Coronary artery (tissue), 2 donors: ENCODE measurements at regions not wholly inside any gene's neighbourhood (a gene's known extent, or its start where the extent isn't known, plus 50 kb on each side); places are given as distances from the start of the nearest gene placed in this dataset.
"Not testable (repeated sequence)": the region's sequence is repeated elsewhere in the genome, so short reads cannot be mapped to it uniquely, and the experiment has no call there.

Source experiments
- DNase-seq: peaks from one replicate; pipeline ENCODE4 v3.0.0-alpha.2; 2017; ENCODE audit warnings: low spot score
- H3K27ac ChIP-seq, 2 donors: fragments of 200-600 bp; sonication (generic); one replicate each; pipeline ENCODE4 v1.5.1; 2016 to 2019
- H3K4me3 ChIP-seq: fragments of 200-600 bp; sonication (generic); 2 replicates; pipeline ENCODE4 v1.5.1; 2016; ENCODE audit warnings: mild to moderate bottlenecking, moderate library complexity
- CTCF ChIP-seq: fragments of 200-600 bp; sonication (generic); IDR thresholded peaks from one replicate; pipeline ENCODE4 v1.5.1; 2019; ENCODE audit warnings: antibody characterized with exemption

- no peak for DNase-seq
- TF ChIP-seq CTCF: no peak
- H3K27ac ChIP-seq: no peak overlapping the region
- H3K4me3 ChIP-seq: no peak overlapping the region
These were observed 144.1 kb upstream of the PRICKLE2 start for GRCh38 chr3:64369390-64369789.

GRCh38 chr3:64368257-64369020 lies 143.2 kb upstream of the PRICKLE2 start:
- H3K4me3 ChIP-seq: no peak overlapping the region
- no peak for DNase-seq
- no peak for TF ChIP-seq CTCF
- no peak overlapping the region for H3K27ac ChIP-seq

GRCh38 chr3:64365877-64366276 lies 140.6 kb upstream of the PRICKLE2 start:
- no peak for TF ChIP-seq CTCF
- no peak for DNase-seq

GRCh38 chr3:64363842-64364241 lies 138.6 kb upstream of the PRICKLE2 start:
- H3K4me3 ChIP-seq: no peak overlapping the region
- no peak for DNase-seq
- no peak for TF ChIP-seq CTCF

More at GRCh38 chr3:64365877-64366276, 140.6 kb upstream of the PRICKLE2 start:
- no peak overlapping the region for H3K4me3 ChIP-seq
- no peak overlapping the region for H3K27ac ChIP-seq

GRCh38 chr3:64361962-64362735 lies 136.9 kb upstream of the PRICKLE2 start:
- H3K4me3 ChIP-seq: no peak overlapping the region
- H3K27ac ChIP-seq: no peak overlapping the region
- no peak for TF ChIP-seq CTCF
- DNase-seq: no peak

More at GRCh38 chr3:64363842-64364241, 138.6 kb upstream of the PRICKLE2 start:
- no peak overlapping the region for H3K27ac ChIP-seq

- H3K4me3 ChIP-seq, DNase-seq, H3K27ac ChIP-seq: not testable (repeated sequence)
These were observed 135.8 kb upstream of the PRICKLE2 start for GRCh38 chr3:64361036-64361435.

GRCh38 chr3:64360280-64360679 lies 135.0 kb upstream of the PRICKLE2 start:
- H3K27ac ChIP-seq: no peak overlapping the region
- TF ChIP-seq CTCF: no peak
- H3K4me3 ChIP-seq: no peak overlapping the region
- no peak for DNase-seq
